ENCODE measurements at regions not wholly inside any gene's neighbourhood (a gene's known extent, or its start where the extent isn't known, plus 50 kb on each side); places are given as distances from the start of the nearest gene placed in this dataset.

GRCh38 chr18:53644799-53645471 lies 579.5 kb downstream of the MBD2 start:
- TF ChIP-seq CTCF (IDR thresholded peaks at IDR 0.05; ENCODE audit: low read length, missing control alignments): no peak
- H3K4me3 ChIP-seq (replicated peaks; ENCODE audit: low read depth, low read length): no peak overlapping the region
- no peak for DNase-seq (ENCODE audit: low read depth)

GRCh38 chr18:53639687-53640086 lies 584.8 kb downstream of the MBD2 start:
- TF ChIP-seq CTCF (IDR thresholded peaks at IDR 0.05; ENCODE audit: low read length, missing control alignments): no peak
- DNase-seq (ENCODE audit: low read depth): no peak
- H3K4me3 ChIP-seq (replicated peaks; ENCODE audit: low read depth, low read length): no peak overlapping the region

GRCh38 chr18:53629337-53629736 lies 595.1 kb downstream of the MBD2 start:
- TF ChIP-seq CTCF (IDR thresholded peaks at IDR 0.05; ENCODE audit: low read length, missing control alignments): no peak
- no peak overlapping the region for H3K4me3 ChIP-seq (replicated peaks; ENCODE audit: low read depth, low read length)
- no peak for DNase-seq (ENCODE audit: low read depth)

GRCh38 chr18:53625997-53626599 lies 598.4 kb downstream of the MBD2 start:
- no peak overlapping the region for H3K4me3 ChIP-seq (replicated peaks; ENCODE audit: low read depth, low read length)
- no peak for DNase-seq (ENCODE audit: low read depth)
- no peak for TF ChIP-seq CTCF (IDR thresholded peaks at IDR 0.05; ENCODE audit: low read length, missing control alignments)

- no peak for DNase-seq (ENCODE audit: low read depth)
- no peak overlapping the region for H3K4me3 ChIP-seq (replicated peaks; ENCODE audit: low read depth, low read length)
- TF ChIP-seq CTCF (IDR thresholded peaks at IDR 0.05; ENCODE audit: low read length, missing control alignments): no peak
Observed at GRCh38 chr18:53610957-53611356, 613.5 kb downstream of the MBD2 start.

GRCh38 chr18:53606792-53607191 lies 617.7 kb downstream of the MBD2 start:
- no peak for DNase-seq (ENCODE audit: low read depth)
- H3K4me3 ChIP-seq (replicated peaks; ENCODE audit: low read depth, low read length): no peak overlapping the region
- no peak for TF ChIP-seq CTCF (IDR thresholded peaks at IDR 0.05; ENCODE audit: low read length, missing control alignments)

- TF ChIP-seq CTCF (IDR thresholded peaks at IDR 0.05; ENCODE audit: low read length, missing control alignments): no peak
- DNase-seq (ENCODE audit: low read depth): no peak
- no peak overlapping the region for H3K4me3 ChIP-seq (replicated peaks; ENCODE audit: low read depth, low read length)
Observed at GRCh38 chr18:53605198-53605597, 619.3 kb downstream of the MBD2 start.

Data from fibroblast of pulmonary artery (primary cell).